Smooth muscle cell (in vitro differentiated cells): ENCODE measurements at regions not wholly inside any gene's neighbourhood (a gene's known extent, or its start where the extent isn't known, plus 50 kb on each side); places are given as distances from the start of the nearest gene placed in this dataset.

Source experiments
- DNase-seq: peaks from one replicate; lab custom pipeline; 2025; ENCODE audit not compliant: unreplicated experiment; lab: John Stamatoyannopoulos, UW
- H2AFZ ChIP-seq: fragments of 200-600 bp; sonication (generic); 2 replicates; pipeline ENCODE4 v1.6.0; 2016; ENCODE audit warnings: antibody characterized with exemption, low read depth, mild to moderate bottlenecking
- H3F3A ChIP-seq: fragments of 200-600 bp; sonication (generic); 2 replicates; pipeline ENCODE4 v1.6.0; 2017; ENCODE audit warnings: antibody characterized with exemption, low read depth
- H3K27ac ChIP-seq: fragments of 200-600 bp; sonication (generic); 2 replicates; pipeline ENCODE4 v1.5.1; 2016; ENCODE audit warnings: low read depth, mild to moderate bottlenecking
- H3K27me3 ChIP-seq: fragments of 200-600 bp; sonication (generic); 2 replicates; pipeline ENCODE4 v1.6.1; 2016; ENCODE audit warnings: low read depth, mild to moderate bottlenecking
- H3K36me3 ChIP-seq: fragments of 200-600 bp; sonication (generic); 2 replicates; pipeline ENCODE4 v1.5.1; 2016; ENCODE audit warnings: low read depth
- H3K4me1 ChIP-seq: fragments of 200-600 bp; sonication (generic); 2 replicates; pipeline ENCODE4 v1.5.1; 2016; ENCODE audit warnings: low read depth
- H3K4me2 ChIP-seq: fragments of 200-600 bp; sonication (generic); 2 replicates; pipeline ENCODE4 v1.6.0; 2016; ENCODE audit warnings: mild to moderate bottlenecking
- H3K4me3 ChIP-seq: fragments of 200-600 bp; sonication (generic); 2 replicates; pipeline ENCODE4 v1.5.1; 2016; ENCODE audit warnings: mild to moderate bottlenecking
- H3K79me2 ChIP-seq: fragments of 200-600 bp; sonication (generic); 2 replicates; pipeline ENCODE4 v1.6.0; 2016; ENCODE audit warnings: low read depth, mild to moderate bottlenecking
- H3K9ac ChIP-seq: fragments of 200-600 bp; sonication (generic); 2 replicates; pipeline ENCODE4 v1.6.0; 2016; ENCODE audit warnings: low read depth
- H3K9me3 ChIP-seq: fragments of 200-600 bp; sonication (generic); replicated peaks from 2 replicates; pipeline ENCODE4 v1.5.1; 2016; ENCODE audit warnings: low read depth
- H4K20me1 ChIP-seq: fragments of 200-600 bp; sonication (generic); 2 replicates; pipeline ENCODE4 v1.6.0; 2016; ENCODE audit warnings: low read depth
- CTCF ChIP-seq: fragments of 200-600 bp; sonication (generic); IDR thresholded peaks from 2 replicates; pipeline ENCODE4 v1.5.1; 2017; ENCODE audit warnings: borderline replicate concordance, mild to moderate bottlenecking, antibody characterized with exemption; ENCODE audit not compliant: insufficient read depth, poor library complexity, severe bottlenecking
- WGBS: methylation state at CpG from one replicate; pipeline ENCODE4 v1.1.7; 2016; ENCODE audit warnings: low lambda C conversion rate; 5-methylcytosine and 5-hydroxymethylcytosine counted together

DNA sequence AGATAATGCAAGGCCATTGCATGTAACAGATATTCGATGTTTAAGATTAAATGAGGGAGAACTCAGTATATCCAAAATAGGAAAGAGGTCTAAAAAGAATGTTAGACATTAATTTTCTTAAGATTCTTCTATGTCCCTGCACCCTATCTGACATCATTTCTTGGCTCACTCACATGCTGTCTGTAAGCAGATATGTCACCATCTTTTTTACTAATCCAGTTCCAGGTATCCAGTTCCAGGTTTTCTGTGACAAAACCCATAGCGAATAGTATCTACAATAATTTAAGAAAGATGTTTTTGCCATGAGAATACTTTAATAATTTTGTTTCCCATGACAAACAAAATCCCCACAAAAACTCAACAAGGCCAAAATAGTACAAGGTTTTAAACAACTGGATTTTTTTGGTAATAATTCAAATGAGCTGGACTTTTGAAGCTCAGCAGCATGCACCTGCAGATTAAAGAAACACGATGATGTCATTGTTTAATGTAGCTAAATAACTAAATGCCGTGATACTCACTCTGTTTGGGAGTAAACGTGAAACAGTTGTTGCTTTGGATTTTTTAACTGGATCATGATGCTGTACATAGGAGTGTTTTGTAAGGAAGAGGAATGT is 867.6 kb downstream of the EPHA3 start:
- no peaks in the 10 kb centered on the region for H4K20me1 ChIP-seq
- no peaks in the 10 kb centered on the region for H3K4me1 ChIP-seq
- no peak overlapping the region for H3K9ac ChIP-seq
- WGBS = 94% methylated on average over 5 of the region's 5 CpGs
- H3K4me3 ChIP-seq = no peak overlapping the region
- no peaks in the 10 kb centered on the region for H3F3A ChIP-seq
- no peak for DNase-seq
- no peaks in the 10 kb centered on the region for H3K27me3 ChIP-seq
- TF ChIP-seq CTCF = no peak
- no peaks in the 10 kb centered on the region for H3K36me3 ChIP-seq
- no peak overlapping the region for H3K4me2 ChIP-seq
- H3K79me2 ChIP-seq = no peaks in the 10 kb centered on the region
- H3K27ac ChIP-seq = no peak overlapping the region
- no peaks in the 10 kb centered on the region for H3K9me3 ChIP-seq
- H2AFZ ChIP-seq = no peak overlapping the region

- 94% methylated on average over 2 of the region's 2 CpGs for WGBS
- Histone ChIP-seq H3K36me3 (no peaks in the 10 kb centered on the region), H3K4me1 (no peaks in the 10 kb centered on the region), H3K9me3 (no peaks in the 10 kb centered on the region), H3K27me3 (no peaks in the 10 kb centered on the region), H3K4me2 (no peak overlapping the region), H4K20me1 (no peaks in the 10 kb centered on the region), H2AFZ (no peak overlapping the region), H3K4me3 (no peak overlapping the region), H3K9ac (no peak overlapping the region), H3F3A (no peaks in the 10 kb centered on the region), H3K27ac (no peak overlapping the region), H3K79me2 (no peaks in the 10 kb centered on the region)
- DNase-seq = no peak
- no peak for TF ChIP-seq CTCF
Observed at GRCh38 chr3:89983449-89983848, 876.0 kb downstream of the EPHA3 start.

DNA sequence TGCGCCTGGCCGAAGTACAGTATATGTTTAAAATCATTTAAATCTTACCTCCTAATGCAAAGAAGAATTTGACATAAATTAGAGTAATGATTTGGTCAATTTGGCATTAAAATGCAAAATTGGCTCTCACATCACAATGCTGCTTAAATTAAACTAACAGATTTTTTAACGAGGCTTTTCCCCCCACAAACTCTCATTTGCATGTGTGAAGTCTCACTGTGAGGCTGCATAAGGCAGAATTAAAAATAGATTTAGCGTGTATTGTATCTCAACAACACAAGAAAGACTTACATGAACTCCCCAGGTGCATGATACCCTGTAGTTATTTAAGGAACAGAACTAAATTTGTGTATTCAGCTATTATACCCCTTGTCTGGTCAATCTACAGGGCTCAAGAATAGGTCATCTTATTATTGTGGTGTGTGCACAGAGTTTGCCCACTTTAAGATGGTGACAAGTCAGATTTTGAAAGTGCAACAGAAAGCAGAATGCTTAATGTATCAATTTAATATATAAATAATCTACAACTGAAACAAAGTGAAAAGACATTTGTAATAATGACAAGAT is 897.9 kb downstream of the EPHA3 start:
- DNase-seq = no peak
- Histone ChIP-seq H3K4me1 (peaks cover 5% of the 10 kb centered on the region), H3K9ac (no peak overlapping the region), H3K27me3 (no peaks in the 10 kb centered on the region), H3K27ac (no peak overlapping the region), H3K79me2 (no peaks in the 10 kb centered on the region), H3K36me3 (no peaks in the 10 kb centered on the region), H4K20me1 (no peaks in the 10 kb centered on the region), H3K4me2 (no peak overlapping the region), H3K4me3 (no peak overlapping the region), H3F3A (peaks cover 3% of the 10 kb centered on the region), H2AFZ (no peak overlapping the region), H3K9me3 (no peaks in the 10 kb centered on the region)
- TF ChIP-seq CTCF = no peak
- 92% methylated on average over 4 of the region's 4 CpGs for WGBS
